Trophoblast cell (in vitro differentiated cells and primary cell): ENCODE measurements at regions not wholly inside any gene's neighbourhood (a gene's known extent, or its start where the extent isn't known, plus 50 kb on each side); places are given as distances from the start of the nearest gene placed in this dataset.
"Not testable (repeated sequence)": the region's sequence is repeated elsewhere in the genome, so short reads cannot be mapped to it uniquely, and the experiment has no call there.

Experiments used
- DNase-seq, 2 donors: peaks; one replicate each; pipeline ENCODE4 v3.0.0-alpha.2; 2016
- H2AFZ ChIP-seq: 2 replicates; pipeline ENCODE4 v1.6.1; 2013; ENCODE audit warnings: low read length, moderate library complexity, mild to moderate bottlenecking; ENCODE audit not compliant: insufficient read depth, poor library complexity
- H2AK5ac ChIP-seq: 2 replicates; pipeline ENCODE4 v1.6.1; 2013; ENCODE audit warnings: mild to moderate bottlenecking, low read length
- H2BK120ac ChIP-seq: 2 replicates; pipeline ENCODE4 v1.6.1; 2013; ENCODE audit warnings: low read length, mild to moderate bottlenecking, moderate library complexity; ENCODE audit not compliant: insufficient read depth, poor library complexity
- H2BK12ac ChIP-seq: 2 replicates; pipeline ENCODE4 v1.6.1; 2013; ENCODE audit warnings: mild to moderate bottlenecking, low read length, moderate library complexity
- H2BK5ac ChIP-seq: 2 replicates; pipeline ENCODE4 v1.6.1; 2013; ENCODE audit warnings: low read length, low read depth, moderate library complexity, mild to moderate bottlenecking; ENCODE audit not compliant: poor library complexity
- H3K14ac ChIP-seq: 2 replicates; pipeline ENCODE4 v1.6.1; 2013; ENCODE audit warnings: mild to moderate bottlenecking, low read length
- H3K18ac ChIP-seq: 2 replicates; pipeline ENCODE4 v1.6.1; 2013; ENCODE audit warnings: mild to moderate bottlenecking, low read length
- H3K23ac ChIP-seq: 2 replicates; pipeline ENCODE4 v1.6.1; 2013; ENCODE audit warnings: low read length
- H3K27ac ChIP-seq: 2 replicates; pipeline ENCODE4 v1.5.1; 2013; ENCODE audit warnings: low read depth, mild to moderate bottlenecking, inconsistent platforms, low read length, moderate library complexity
- H3K27me3 ChIP-seq: 2 replicates; pipeline ENCODE4 v1.6.1; 2013; ENCODE audit warnings: inconsistent platforms, mild to moderate bottlenecking, low read length, moderate library complexity; ENCODE audit not compliant: insufficient read depth
- H3K36me3 ChIP-seq, 2 experiments: 1 replicate in 1 of 2; 2 replicates in 1 of 2; pipeline ENCODE4 v1.6.1; 2013; ENCODE audit warnings: low read length in 2 of 2, mild to moderate bottlenecking in 2 of 2, moderate library complexity in 1 of 2; ENCODE audit not compliant: insufficient read depth in 2 of 2, control insufficient read depth in 1 of 2
- H3K4ac ChIP-seq: 2 replicates; pipeline ENCODE4 v1.6.1; 2013; ENCODE audit warnings: low read depth, mild to moderate bottlenecking, low read length, moderate library complexity
- H3K4me1 ChIP-seq, 2 experiments: 1 replicate in 1 of 2; 2 replicates in 1 of 2; pipeline ENCODE4 v1.6.1; 2013; ENCODE audit warnings: low read length in 2 of 2, mild to moderate bottlenecking in 2 of 2, moderate library complexity in 1 of 2; ENCODE audit not compliant: insufficient read depth in 2 of 2, control insufficient read depth in 1 of 2
- H3K4me2 ChIP-seq: 2 replicates; pipeline ENCODE4 v1.6.1; 2013; ENCODE audit warnings: inconsistent platforms, mild to moderate bottlenecking, low read length, moderate library complexity
- H3K4me3 ChIP-seq: 2 replicates; pipeline ENCODE4 v1.5.1; 2013; ENCODE audit warnings: mild to moderate bottlenecking, low read depth, low read length, inconsistent platforms
- H3K79me1 ChIP-seq: one replicate; pipeline ENCODE4 v1.6.1; 2013; ENCODE audit warnings: low read length
- H3K79me2 ChIP-seq: 2 replicates; pipeline ENCODE4 v1.6.1; 2013; ENCODE audit warnings: low read length, mild to moderate bottlenecking; ENCODE audit not compliant: control insufficient read depth, insufficient read depth, poor library complexity
- H3K9ac ChIP-seq: 2 replicates; pipeline ENCODE4 v1.6.1; 2013; ENCODE audit warnings: mild to moderate bottlenecking, low read length
- H3K9me3 ChIP-seq: 2 replicates; pipeline ENCODE4 v1.6.1; 2013; ENCODE audit warnings: low read depth, mild to moderate bottlenecking, control low read depth, inconsistent platforms, low read length; ENCODE audit not compliant: insufficient read depth
- H4K12ac ChIP-seq: 2 replicates; pipeline ENCODE4 v1.6.1; 2013; ENCODE audit warnings: low read depth, mild to moderate bottlenecking, low read length, moderate library complexity
- H4K8ac ChIP-seq: 2 replicates; pipeline ENCODE4 v1.6.1; 2013; ENCODE audit warnings: low read depth, mild to moderate bottlenecking, low read length, moderate library complexity
- H4K91ac ChIP-seq: one replicate; pipeline ENCODE4 v1.6.1; 2013; ENCODE audit warnings: low read depth, mild to moderate bottlenecking, low read length, moderate library complexity
- WGBS: extraction: QIAGEN DNeasy Blood & Tissue Kit; methylation state at CpG from one replicate; pipeline ENCODE4 v1.1.7; 2013; ENCODE audit warnings: missing lambda C conversion rate; ENCODE audit not compliant: insufficient read length, insufficient coverage; ENCODE audit errors: extremely low coverage; 5-methylcytosine and 5-hydroxymethylcytosine counted together

GRCh38 chr3:59364496-59364895 lies 314.7 kb upstream of the CFAP20DC start:
- Histone ChIP-seq H3K9me3 (peaks cover 5% of the 10 kb centered on the region), H3K36me3 (no peaks in the 10 kb centered on the region), H3K4me3 (no peak overlapping the region), H3K14ac (no peak overlapping the region), H3K79me2 (no peaks in the 10 kb centered on the region), H3K4me2 (no peak overlapping the region), H2BK5ac (no peak overlapping the region), H2BK12ac (no peak overlapping the region), H2AFZ (no peak overlapping the region), H3K4me1 (no peaks in the 10 kb centered on the region), H4K8ac (no peak overlapping the region), H2BK120ac (no peak overlapping the region), H3K27me3 (no peaks in the 10 kb centered on the region), H3K18ac (no peak overlapping the region), H3K9ac (no peak overlapping the region), H4K91ac (no peak overlapping the region), H2AK5ac (no peak overlapping the region), H3K79me1 (no peaks in the 10 kb centered on the region), H3K23ac (no peak overlapping the region), H3K27ac (no peak overlapping the region), H3K4ac (no peak overlapping the region), H4K12ac (no peak overlapping the region)
- WGBS, result no CpG with 5 or more reads among the region's 4 CpGs
- DNase-seq, result no peak

- not testable (repeated sequence) for H3K4me2 ChIP-seq, H2AFZ ChIP-seq, H3K9ac ChIP-seq, H3K14ac ChIP-seq, H3K9me3 ChIP-seq, H4K12ac ChIP-seq, H3K18ac ChIP-seq, H3K27me3 ChIP-seq, H3K4ac ChIP-seq, H2BK5ac ChIP-seq, H3K79me1 ChIP-seq, H2BK12ac ChIP-seq, H4K91ac ChIP-seq, H3K79me2 ChIP-seq, H3K4me3 ChIP-seq, H4K8ac ChIP-seq, H3K27ac ChIP-seq, H2AK5ac ChIP-seq, H3K23ac ChIP-seq, DNase-seq, H2BK120ac ChIP-seq, H3K4me1 ChIP-seq, H3K36me3 ChIP-seq
- WGBS, result no CpG with 5 or more reads among the region's 8 CpGs
Observed at GRCh38 chr3:59360312-59360711, 310.5 kb upstream of the CFAP20DC start.

GRCh38 chr3:59341459-59341858 lies 291.6 kb upstream of the CFAP20DC start:
- Histone ChIP-seq H3K79me2 (no peaks in the 10 kb centered on the region), H3K14ac (no peak overlapping the region), H3K4me2 (no peak overlapping the region), H3K9me3 (peaks cover 2% of the 10 kb centered on the region), H3K36me3 (no peaks in the 10 kb centered on the region), H3K9ac (no peak overlapping the region), H2BK5ac (no peak overlapping the region), H2BK120ac (no peak overlapping the region), H2AFZ (no peak overlapping the region), H2AK5ac (no peak overlapping the region), H4K91ac (no peak overlapping the region), H3K4ac (no peak overlapping the region), H3K4me1 (no peaks in the 10 kb centered on the region), H3K79me1 (no peaks in the 10 kb centered on the region), H3K18ac (no peak overlapping the region), H3K27ac (no peak overlapping the region), H3K4me3 (no peak overlapping the region), H3K23ac (no peak overlapping the region), H2BK12ac (no peak overlapping the region), H4K12ac (no peak overlapping the region), H4K8ac (no peak overlapping the region), H3K27me3 (no peaks in the 10 kb centered on the region)
- WGBS, result no CpG with 5 or more reads among the region's 4 CpGs
- DNase-seq, result peak in 1 of 2 donors; percentile 13

- no peak overlapping the region for H2AK5ac ChIP-seq
- H3K14ac ChIP-seq, result no peak overlapping the region
- H2BK12ac ChIP-seq, result no peak overlapping the region
- no peaks in the 10 kb centered on the region for H3K4me1 ChIP-seq
- no peak overlapping the region for H3K4me3 ChIP-seq
- H2BK120ac ChIP-seq, result no peak overlapping the region
- peaks cover 2% of the 10 kb centered on the region for H3K9me3 ChIP-seq
- no peaks in the 10 kb centered on the region for H3K27me3 ChIP-seq
- no peak overlapping the region for H3K4me2 ChIP-seq
- H3K18ac ChIP-seq, result no peak overlapping the region
- no peak overlapping the region for H4K12ac ChIP-seq
- DNase-seq, result no peak
- no peak overlapping the region for H4K91ac ChIP-seq
- no CpG with 5 or more reads among the region's 3 CpGs for WGBS
- no peak overlapping the region for H3K9ac ChIP-seq
- no peaks in the 10 kb centered on the region for H3K79me2 ChIP-seq
- H4K8ac ChIP-seq, result no peak overlapping the region
- H3K4ac ChIP-seq, result no peak overlapping the region
- H3K36me3 ChIP-seq, result no peaks in the 10 kb centered on the region
- H3K23ac ChIP-seq, result no peak overlapping the region
- no peak overlapping the region for H3K27ac ChIP-seq
- no peaks in the 10 kb centered on the region for H3K79me1 ChIP-seq
- H2BK5ac ChIP-seq, result no peak overlapping the region
- no peak overlapping the region for H2AFZ ChIP-seq
Observed at GRCh38 chr3:59339818-59340217, 290.0 kb upstream of the CFAP20DC start.
